Skeletal muscle satellite cell (primary cell): ENCODE measurements at regions not wholly inside any gene's neighbourhood (a gene's known extent, or its start where the extent isn't known, plus 50 kb on each side); places are given as distances from the start of the nearest gene placed in this dataset.

Source experiments
- H3K27me3 ChIP-seq: 2 replicates; pipeline ENCODE4 v1.7.0; 2013; ENCODE audit warnings: low read length; ENCODE audit not compliant: control insufficient read depth, insufficient read depth
- H3K36me3 ChIP-seq: 2 replicates; pipeline ENCODE4 v1.7.0; 2013; ENCODE audit warnings: mild to moderate bottlenecking, control low read depth, low read length; ENCODE audit not compliant: insufficient read depth
- H3K4me1 ChIP-seq: 2 replicates; pipeline ENCODE4 v1.7.0; 2013; ENCODE audit warnings: low read length; ENCODE audit not compliant: control insufficient read depth, insufficient read depth
- H3K4me2 ChIP-seq: 2 replicates; pipeline ENCODE4 v1.7.0; 2013; ENCODE audit warnings: mild to moderate bottlenecking, low read length
- H3K4me3 ChIP-seq: 2 replicates; pipeline ENCODE4 v1.7.0; 2013; ENCODE audit warnings: low read length
- H3K9ac ChIP-seq: 2 replicates; pipeline ENCODE4 v1.7.0; 2013; ENCODE audit warnings: mild to moderate bottlenecking, low read depth, low read length, moderate library complexity
- H3K9me3 ChIP-seq: replicated peaks from 2 replicates; pipeline ENCODE4 v1.7.0; 2013; ENCODE audit warnings: mild to moderate bottlenecking, control low read depth, low read length

DNA sequence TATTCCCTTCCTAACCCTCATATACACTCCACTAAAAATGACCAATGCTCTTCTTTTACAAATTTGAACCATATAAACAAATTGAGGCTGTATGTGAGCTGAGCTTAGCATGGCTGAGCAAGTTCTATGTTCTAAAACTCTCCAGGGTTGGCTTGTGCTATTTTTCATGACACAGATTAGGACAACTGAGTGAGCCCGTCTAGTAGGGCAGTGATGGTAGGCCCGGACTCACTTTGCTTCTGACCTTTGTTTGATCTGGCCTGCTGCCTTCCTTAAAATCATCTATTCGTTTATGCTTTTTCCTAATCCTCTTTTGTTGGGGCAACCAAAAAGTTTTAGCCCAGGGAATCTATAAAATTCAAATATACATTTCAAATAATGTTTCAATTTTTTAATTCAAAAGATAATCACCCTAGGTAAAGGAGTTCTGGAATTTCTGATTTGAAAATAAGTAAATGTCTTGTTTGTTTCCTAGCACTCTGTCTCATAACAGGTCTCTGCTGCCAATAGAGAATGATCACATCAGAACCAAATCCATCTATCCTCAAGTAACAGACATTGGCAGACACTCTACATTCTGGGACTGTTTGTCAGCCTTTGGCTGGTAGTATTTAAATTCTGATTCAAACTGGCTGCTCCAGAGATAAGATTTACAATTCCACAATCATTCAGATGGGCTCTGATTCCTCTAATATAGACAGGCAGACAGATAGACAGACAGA, 217.0 kb upstream of the TARS1 start:
- no peaks in the 10 kb centered on the region for H3K9me3 ChIP-seq
- no peak overlapping the region for H3K9ac ChIP-seq
- no peaks in the 10 kb centered on the region for H3K36me3 ChIP-seq
- H3K27me3 ChIP-seq, result no peaks in the 10 kb centered on the region
- H3K4me3 ChIP-seq, result no peak overlapping the region
- H3K4me1 ChIP-seq, result peaks cover 19% of the 10 kb centered on the region
- no peak overlapping the region for H3K4me2 ChIP-seq

DNA sequence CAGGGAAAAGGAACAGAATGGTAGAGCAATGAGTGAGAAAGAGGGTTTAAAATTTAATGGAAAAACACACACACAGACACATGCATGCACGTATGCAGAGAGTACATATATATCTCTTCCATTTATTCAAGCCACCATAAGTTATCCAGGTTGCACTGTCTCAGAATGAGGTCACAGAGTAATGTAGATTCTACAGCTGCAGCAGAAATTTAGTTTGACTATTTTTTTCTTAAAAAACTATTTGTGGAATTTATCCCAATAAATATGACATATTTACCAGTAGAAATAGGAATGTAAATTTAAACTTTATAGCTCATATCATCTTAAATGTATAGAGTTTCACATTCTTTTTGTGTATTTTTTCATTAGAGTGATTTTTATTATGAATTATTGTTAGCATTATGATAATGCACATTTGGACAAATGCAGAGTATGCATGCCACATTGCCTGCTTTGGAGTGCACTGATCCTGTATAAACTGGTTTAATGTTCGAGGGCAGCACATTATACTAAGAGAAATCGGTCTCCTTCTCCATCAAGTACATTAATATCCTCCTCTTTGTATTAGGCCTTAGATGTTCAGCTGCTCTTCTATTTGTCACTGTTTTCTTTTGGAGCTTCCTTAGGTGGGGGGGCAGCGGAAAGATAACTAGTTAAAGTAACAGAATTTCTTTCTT, 216.3 kb upstream of the TARS1 start:
- no peak overlapping the region for H3K4me3 ChIP-seq
- no peak overlapping the region for H3K4me2 ChIP-seq
- H3K27me3 ChIP-seq, result no peaks in the 10 kb centered on the region
- H3K9me3 ChIP-seq, result no peaks in the 10 kb centered on the region
- H3K9ac ChIP-seq, result no peak overlapping the region
- H3K36me3 ChIP-seq, result no peaks in the 10 kb centered on the region
- peaks cover 19% of the 10 kb centered on the region for H3K4me1 ChIP-seq

GRCh38 chr5:33227247-33227646, 213.5 kb upstream of the TARS1 start:
- no peaks in the 10 kb centered on the region for H3K27me3 ChIP-seq
- H3K9me3 ChIP-seq, result no peaks in the 10 kb centered on the region
- H3K4me1 ChIP-seq, result peaks cover 19% of the 10 kb centered on the region
- no peaks in the 10 kb centered on the region for H3K36me3 ChIP-seq
- H3K4me3 ChIP-seq, result no peak overlapping the region
- H3K4me2 ChIP-seq, result no peak overlapping the region
- no peak overlapping the region for H3K9ac ChIP-seq

GRCh38 chr5:33227746-33228145, 213.0 kb upstream of the TARS1 start:
- Histone ChIP-seq H3K9ac (no peak overlapping the region), H3K27me3 (no peaks in the 10 kb centered on the region), H3K4me1 (peaks cover 19% of the 10 kb centered on the region), H3K4me3 (no peak overlapping the region), H3K9me3 (no peaks in the 10 kb centered on the region), H3K36me3 (no peaks in the 10 kb centered on the region), H3K4me2 (no peak overlapping the region)

DNA sequence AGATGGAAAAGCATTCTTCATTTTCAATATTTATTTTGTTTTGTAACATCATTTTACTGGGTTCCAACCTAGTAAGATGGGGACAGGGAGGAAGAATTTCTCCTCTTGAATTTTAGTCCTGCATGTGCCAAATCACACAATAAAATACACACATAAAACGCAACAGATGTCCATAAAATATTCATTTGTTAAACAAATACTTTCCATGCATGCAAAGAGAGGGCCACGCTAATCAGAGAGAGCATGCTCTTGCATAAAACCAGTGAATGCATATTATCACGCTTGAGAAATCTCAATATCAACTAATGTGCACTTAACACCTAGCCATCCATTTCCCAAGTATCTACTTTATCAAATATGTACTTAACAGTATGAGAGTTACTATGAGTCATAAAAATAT, 212.6 kb upstream of the TARS1 start:
- H3K36me3 ChIP-seq, result no peaks in the 10 kb centered on the region
- no peak overlapping the region for H3K4me2 ChIP-seq
- H3K9ac ChIP-seq, result no peak overlapping the region
- H3K4me3 ChIP-seq, result no peak overlapping the region
- no peaks in the 10 kb centered on the region for H3K9me3 ChIP-seq
- no peaks in the 10 kb centered on the region for H3K27me3 ChIP-seq
- peaks cover 19% of the 10 kb centered on the region for H3K4me1 ChIP-seq

DNA sequence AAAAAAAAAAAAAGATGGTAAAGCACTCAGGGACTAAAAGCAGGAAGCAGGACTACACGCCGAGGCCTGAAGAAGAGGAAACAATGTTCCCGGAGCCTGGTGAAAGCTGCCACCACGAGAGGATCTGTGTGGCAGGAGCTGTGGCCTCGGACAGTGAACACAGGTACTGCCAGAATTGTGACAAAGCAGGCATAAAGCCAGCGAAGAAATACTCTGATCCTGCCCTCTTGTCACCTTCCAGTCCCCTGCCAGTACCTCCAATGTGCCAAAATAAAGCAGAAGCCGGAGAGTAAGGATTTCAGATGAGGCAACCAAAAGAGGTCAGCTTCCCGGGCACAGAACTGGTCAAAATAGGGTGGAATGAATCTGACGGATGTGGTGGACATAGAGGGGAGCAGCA, 211.5 kb upstream of the TARS1 start:
- no peak overlapping the region for H3K4me3 ChIP-seq
- no peak overlapping the region for H3K9ac ChIP-seq

DNA sequence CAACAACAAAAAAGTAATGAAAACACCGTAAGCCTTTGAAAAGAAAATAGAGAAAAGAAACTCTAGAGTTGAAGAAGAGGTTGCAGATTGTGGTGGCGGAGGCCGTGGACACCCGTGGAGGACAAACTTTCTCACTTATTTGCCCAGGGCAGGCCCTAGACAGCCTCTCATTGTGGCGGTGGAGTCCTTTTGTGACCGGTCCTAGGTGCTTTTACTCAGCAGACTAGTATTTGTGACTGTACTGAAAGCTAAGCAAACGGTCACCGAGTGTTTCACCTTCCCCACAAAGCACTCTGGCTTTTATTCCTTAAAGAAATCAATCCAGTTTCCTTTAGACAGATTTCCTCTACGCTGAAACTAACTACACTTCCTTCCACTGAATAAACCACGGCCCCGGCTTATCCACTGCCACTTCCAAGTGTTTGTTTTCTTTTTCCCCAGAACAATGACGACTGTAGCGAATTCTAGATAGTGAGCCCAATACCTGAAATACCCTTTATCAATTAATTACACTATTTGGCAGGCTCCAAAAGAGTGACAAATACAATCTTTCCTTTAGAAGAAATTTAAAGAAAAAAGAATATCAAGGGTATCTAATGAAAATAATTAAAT, 210.2 kb upstream of the TARS1 start:
- no peak overlapping the region for H3K4me3 ChIP-seq
- no peak overlapping the region for H3K4me2 ChIP-seq
- H3K4me1 ChIP-seq, result peaks cover 8% of the 10 kb centered on the region
- no peaks in the 10 kb centered on the region for H3K27me3 ChIP-seq
- no peak overlapping the region for H3K9ac ChIP-seq
- H3K36me3 ChIP-seq, result no peaks in the 10 kb centered on the region
- H3K9me3 ChIP-seq, result no peaks in the 10 kb centered on the region

More for the DNA sequence above, 211.5 kb upstream of the TARS1 start:
- Histone ChIP-seq H3K36me3 (no peaks in the 10 kb centered on the region), H3K27me3 (no peaks in the 10 kb centered on the region), H3K4me1 (peaks cover 10% of the 10 kb centered on the region), H3K4me2 (no peak overlapping the region), H3K9me3 (no peaks in the 10 kb centered on the region)

- Histone ChIP-seq H3K27me3 (no peaks in the 10 kb centered on the region), H3K9me3 (no peaks in the 10 kb centered on the region), H3K4me2 (no peak overlapping the region), H3K4me1 (peaks cover 8% of the 10 kb centered on the region), H3K36me3 (no peaks in the 10 kb centered on the region), H3K4me3 (no peak overlapping the region), H3K9ac (no peak overlapping the region)
Measured at GRCh38 chr5:33231214-33231710, 209.5 kb upstream of the TARS1 start.

GRCh38 chr5:33231935-33232334, 208.8 kb upstream of the TARS1 start:
- Histone ChIP-seq H3K4me2 (no peak overlapping the region), H3K9me3 (no peaks in the 10 kb centered on the region), H3K4me3 (no peak overlapping the region), H3K9ac (no peak overlapping the region), H3K4me1 (peaks cover 7% of the 10 kb centered on the region), H3K27me3 (no peaks in the 10 kb centered on the region), H3K36me3 (no peaks in the 10 kb centered on the region)

DNA sequence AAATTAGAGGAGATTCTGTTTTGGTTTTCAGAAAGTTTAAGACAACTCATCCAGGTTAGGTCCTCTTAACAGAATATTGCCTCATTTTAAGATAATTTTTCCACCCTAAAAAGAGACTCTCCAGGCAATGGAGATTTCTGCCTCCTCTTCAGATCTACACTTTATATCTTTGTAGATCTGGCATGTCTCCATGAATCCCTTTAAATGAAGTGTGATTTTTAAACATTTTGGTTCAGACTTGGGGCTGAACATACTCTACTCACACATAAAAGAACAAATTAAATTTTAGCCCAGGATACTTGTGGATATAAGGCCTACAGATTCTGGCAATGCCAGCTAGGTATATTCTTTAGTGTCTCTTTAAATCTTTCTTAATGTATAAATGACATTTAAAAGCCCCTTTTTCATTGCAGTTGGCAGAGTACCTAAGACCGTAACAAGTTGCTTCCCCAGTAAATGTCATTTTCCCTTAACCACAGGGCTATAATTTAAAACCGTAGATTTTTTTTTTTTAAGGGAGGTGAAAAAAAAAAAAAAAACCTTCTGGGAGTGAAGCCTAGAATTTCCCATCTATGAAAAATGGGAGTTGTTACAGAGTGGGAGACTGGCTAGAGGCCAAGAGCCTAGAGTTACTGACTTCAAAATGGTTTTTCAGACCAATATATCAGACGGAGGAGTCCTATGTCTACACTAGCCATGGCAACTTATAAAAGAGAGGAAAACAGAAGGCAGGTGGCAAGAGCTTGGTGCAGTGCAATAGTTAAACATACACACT, 207.8 kb upstream of the TARS1 start:
- Histone ChIP-seq H3K4me1 (peaks cover 2% of the 10 kb centered on the region), H3K9ac (no peak overlapping the region), H3K4me3 (no peak overlapping the region), H3K9me3 (no peaks in the 10 kb centered on the region), H3K27me3 (no peaks in the 10 kb centered on the region), H3K4me2 (no peak overlapping the region), H3K36me3 (no peaks in the 10 kb centered on the region)

DNA sequence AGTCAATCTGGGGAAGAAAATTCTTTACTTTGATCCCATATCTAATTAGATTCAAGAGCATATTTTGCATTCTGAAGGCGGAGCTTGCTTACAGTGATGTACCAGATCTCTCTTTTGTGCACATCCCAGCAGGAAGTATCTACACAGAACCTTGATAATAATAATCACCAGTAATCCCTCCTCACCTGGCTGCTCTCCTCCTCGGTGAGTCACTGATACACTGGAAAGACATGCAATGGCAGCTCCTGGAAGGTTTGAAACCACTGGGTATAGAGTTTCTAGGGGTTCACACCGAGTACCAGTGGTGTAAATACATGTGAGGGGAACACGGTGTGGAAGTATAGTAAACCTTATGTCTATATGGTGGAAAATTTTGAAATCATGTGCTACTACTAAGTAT, 205.5 kb upstream of the TARS1 start:
- Histone ChIP-seq H3K36me3 (no peaks in the 10 kb centered on the region), H3K4me2 (no peak overlapping the region), H3K9me3 (no peaks in the 10 kb centered on the region), H3K4me3 (no peak overlapping the region), H3K27me3 (no peaks in the 10 kb centered on the region), H3K4me1 (no peaks in the 10 kb centered on the region), H3K9ac (no peak overlapping the region)
